Ureter (tissue), 1 donor: ENCODE measurements at regions not wholly inside any gene's neighbourhood (a gene's known extent, or its start where the extent isn't known, plus 50 kb on each side); places are given as distances from the start of the nearest gene placed in this dataset.

Source experiments
- DNase-seq: peaks from one replicate; pipeline ENCODE4 v3.0.0-alpha.2; 2020; ENCODE audit warnings: low spot score
- donor health status: DM: yes; HTN: yes; CAD: no.

DNA sequence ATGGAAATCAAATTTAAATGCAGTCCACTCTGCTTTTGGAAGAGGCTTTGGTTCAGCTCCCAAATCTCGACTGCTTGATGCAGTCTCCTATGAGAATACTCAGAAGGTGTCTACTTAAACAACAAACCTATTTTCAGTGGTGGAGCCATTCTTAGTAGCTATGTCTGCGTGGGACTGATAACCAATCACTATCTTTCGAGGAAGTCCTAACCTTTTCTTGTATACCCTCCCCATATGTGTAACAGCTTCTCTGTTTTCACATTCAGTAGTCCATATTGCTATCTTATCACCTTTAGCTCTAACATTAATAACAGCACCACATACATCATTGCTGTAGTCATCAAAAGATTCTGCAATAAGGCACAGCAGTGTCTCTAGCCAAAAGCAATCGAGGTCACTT lies 333.0 kb upstream of the ATP11B start:
- DNase-seq: no peak

DNA sequence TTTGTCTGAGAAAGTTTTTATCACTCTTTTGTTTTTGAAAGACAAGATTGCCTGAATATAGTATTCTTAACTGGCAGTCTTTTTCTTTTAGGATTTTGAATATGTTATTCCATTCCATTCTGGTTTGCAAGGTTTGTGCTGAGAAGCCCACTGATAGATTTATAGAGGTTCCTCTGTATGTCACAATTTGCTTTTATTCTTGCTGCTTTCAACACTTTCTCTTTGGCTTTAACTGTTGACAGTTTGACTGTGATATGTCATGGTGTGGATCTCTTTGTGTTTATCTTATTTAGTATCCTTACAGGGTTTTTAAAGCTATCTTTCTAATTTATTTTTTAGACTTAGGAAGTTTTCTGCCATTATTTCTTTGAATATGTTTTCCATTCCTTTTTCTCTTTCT lies 331.2 kb upstream of the ATP11B start:
- no peak for DNase-seq

- DNase-seq: no peak
These were observed 328.7 kb upstream of the ATP11B start for GRCh38 chr3:182464513-182465145.

DNA sequence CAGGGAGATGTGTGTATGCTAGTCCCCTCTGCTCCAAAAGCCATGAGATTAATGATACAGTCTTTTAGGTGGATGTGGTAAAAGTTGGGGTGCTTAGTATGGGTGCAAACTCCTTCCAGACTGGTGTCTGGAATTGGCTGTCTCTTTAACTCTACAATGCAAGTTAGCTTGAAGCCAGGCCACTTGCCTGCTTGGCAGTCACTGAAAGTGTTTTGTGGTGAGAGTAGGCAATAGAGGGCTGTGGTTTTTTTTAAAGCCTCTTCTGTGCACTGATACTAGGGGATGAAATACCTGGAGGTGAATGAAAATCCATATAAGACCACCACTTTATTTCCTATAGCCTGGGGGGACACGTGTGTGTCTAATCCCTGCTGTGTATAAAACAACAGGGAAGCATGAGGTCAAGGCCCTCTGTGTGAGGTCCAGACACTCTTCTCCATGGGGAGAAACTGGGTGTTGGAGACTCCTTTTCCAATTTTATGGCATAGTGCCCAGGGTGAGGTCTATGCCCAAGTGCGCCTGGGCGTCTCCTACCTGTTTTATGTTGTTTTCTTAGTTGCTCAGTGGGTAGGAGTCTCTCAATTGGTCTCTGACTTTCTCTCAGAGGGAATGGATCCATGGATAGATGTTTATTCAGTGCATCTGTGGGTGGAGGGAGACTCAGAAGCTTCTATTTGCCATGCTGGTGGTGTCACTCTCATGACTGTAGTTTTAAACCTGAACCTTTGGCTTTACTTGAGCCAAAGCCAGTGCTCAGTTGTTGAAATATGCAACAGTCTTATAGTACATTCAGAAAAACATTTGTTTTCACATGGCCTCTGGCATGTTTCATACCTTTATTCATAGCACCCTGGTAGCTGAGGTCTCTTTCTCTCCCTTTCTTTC lies 327.8 kb upstream of the ATP11B start:
- no peak for DNase-seq

DNA sequence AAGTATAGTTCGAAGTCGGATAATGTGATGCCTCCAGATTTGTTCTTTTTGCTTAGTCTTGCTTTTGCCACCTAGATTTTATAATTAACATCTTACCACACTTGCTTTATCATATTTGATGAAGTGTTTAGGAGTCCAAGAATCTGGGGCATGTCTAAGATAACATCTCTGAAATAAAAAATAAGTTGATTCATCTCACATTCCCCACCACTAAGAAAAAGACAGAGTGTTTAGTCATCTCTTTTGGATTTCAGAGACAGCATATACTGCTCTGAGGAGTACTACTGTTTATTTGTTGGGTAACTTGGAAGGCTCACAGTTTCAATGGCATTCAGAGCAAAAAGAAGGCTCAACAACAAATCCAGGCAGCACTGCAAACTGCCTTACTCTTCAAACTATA lies 324.2 kb upstream of the ATP11B start:
- DNase-seq: no peak

- no peak for DNase-seq
These were observed 323.1 kb upstream of the ATP11B start for GRCh38 chr3:182470187-182470586.

GRCh38 chr3:182473191-182473710 lies 320.1 kb upstream of the ATP11B start:
- no peak for DNase-seq

GRCh38 chr3:182478369-182478768 lies 314.9 kb upstream of the ATP11B start:
- no peak for DNase-seq

GRCh38 chr3:182479419-182480336 lies 313.6 kb upstream of the ATP11B start:
- DNase-seq: no peak

DNA sequence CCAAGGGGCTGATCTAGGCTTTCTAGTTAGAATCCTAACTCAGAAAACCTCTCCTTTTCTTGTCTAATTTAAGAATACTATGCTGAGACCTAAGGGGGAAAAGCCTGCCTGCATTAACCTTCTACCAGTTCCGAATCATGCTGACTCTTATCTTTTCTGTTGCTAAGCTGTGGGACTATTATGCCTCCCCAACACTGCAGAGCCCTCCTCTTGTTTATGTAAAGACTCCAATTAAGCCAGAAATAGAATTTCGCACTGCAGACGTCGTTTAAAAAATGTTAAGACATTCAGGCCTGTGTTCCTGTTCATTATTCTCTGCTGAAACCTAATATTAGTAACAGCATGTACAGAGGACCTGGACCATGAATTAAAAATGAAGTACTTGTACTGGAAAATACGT lies 310.6 kb upstream of the ATP11B start:
- no peak for DNase-seq

- DNase-seq: no peak
These were observed 308.6 kb upstream of the ATP11B start for GRCh38 chr3:182484682-182485081.

- DNase-seq: no peak
These were observed 308.0 kb upstream of the ATP11B start for GRCh38 chr3:182485301-182485700.

DNA sequence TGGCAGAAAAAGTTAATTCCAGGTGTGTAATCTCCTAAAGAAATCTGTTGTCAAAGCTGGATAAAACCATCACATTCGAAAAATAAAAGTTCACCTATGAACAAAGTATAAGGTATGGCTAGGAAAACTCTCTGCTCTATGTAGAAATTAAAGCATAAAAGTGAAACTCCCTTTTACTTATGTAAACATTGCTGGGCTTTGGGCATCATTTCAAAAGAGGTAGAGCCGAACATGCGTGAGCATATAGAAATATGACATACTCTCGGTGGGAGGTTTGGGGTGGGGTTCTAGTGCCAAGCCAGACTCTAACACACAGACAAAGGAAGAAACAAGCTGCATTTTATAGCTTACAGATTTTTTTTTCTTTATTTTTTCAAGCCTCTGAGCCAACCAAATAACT lies 306.8 kb upstream of the ATP11B start:
- no peak for DNase-seq

DNA sequence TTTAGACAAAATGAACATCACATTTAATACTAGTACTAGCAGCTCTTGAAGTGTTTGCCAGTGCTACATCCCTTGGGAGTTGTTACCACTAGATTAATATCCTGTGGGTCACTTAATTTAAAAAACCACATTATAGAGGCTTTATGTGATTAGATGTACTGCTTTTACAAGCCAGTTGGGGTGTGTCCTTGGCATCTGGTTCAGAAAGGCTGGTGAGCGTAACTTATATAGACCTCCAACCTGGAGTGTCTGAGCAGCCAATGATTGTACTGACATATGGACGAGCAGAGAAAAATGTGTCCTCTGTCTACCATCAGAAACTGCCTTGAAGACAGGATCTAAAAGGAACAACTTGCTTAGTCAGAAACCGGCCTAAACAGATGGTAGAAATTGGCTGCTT lies 306.2 kb upstream of the ATP11B start:
- DNase-seq: no peak

DNA sequence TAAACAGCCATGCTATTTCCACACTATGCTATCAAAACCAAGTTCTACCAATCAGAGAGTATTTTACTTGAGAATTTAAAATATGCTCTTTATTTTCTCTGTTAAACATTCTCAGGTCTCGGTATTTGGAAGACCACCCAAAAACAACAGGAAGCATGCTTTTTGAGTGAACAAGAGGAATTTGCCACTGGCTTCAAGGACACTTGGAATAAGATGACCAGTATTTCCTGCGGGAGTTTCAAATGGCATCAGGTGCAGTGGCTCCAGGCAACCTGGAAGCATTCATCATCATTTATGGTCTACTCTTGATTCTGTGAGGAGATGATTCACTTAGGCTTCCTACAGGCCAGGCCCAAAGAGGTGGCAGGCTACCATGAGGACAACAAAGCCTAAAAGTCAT lies 305.7 kb upstream of the ATP11B start:
- DNase-seq: no peak

- DNase-seq: no peak
These were observed 302.5 kb upstream of the ATP11B start for GRCh38 chr3:182490596-182491491.

GRCh38 chr3:182491577-182491976 lies 301.7 kb upstream of the ATP11B start:
- no peak for DNase-seq

- DNase-seq: no peak
These were observed 300.8 kb upstream of the ATP11B start for GRCh38 chr3:182492536-182492935.

GRCh38 chr3:182500289-182500688 lies 293.0 kb upstream of the ATP11B start:
- no peak for DNase-seq

- DNase-seq: no peak
These were observed 291.4 kb upstream of the ATP11B start for GRCh38 chr3:182501856-182502255.

GRCh38 chr3:182503401-182503800 lies 289.9 kb upstream of the ATP11B start:
- DNase-seq: no peak
